H9 (cell line): ENCODE measurements at regions not wholly inside any gene's neighbourhood (a gene's known extent, or its start where the extent isn't known, plus 50 kb on each side); places are given as distances from the start of the nearest gene placed in this dataset.

ENCODE experiments used
- DNase-seq: peaks from one replicate; pipeline ENCODE4 v3.0.0-alpha.2; 2017
- H2AFZ ChIP-seq: one replicate; pipeline ENCODE4 v1.6.1; 2013; ENCODE audit warnings: mild to moderate bottlenecking, low read length, control low read depth, moderate library complexity
- H2AK5ac ChIP-seq: 2 replicates; pipeline ENCODE4 v1.6.1; 2013; ENCODE audit warnings: low read length, control low read depth, mixed read lengths; ENCODE audit not compliant: insufficient read length
- H2BK120ac ChIP-seq: one replicate; pipeline ENCODE4 v1.6.1; 2013; ENCODE audit warnings: low read depth, mild to moderate bottlenecking, low read length, control low read depth, inconsistent platforms; ENCODE audit not compliant: poor library complexity, severe bottlenecking
- H2BK12ac ChIP-seq: 2 replicates; pipeline ENCODE4 v1.6.1; 2013; ENCODE audit warnings: low read length, control low read depth, mixed read lengths, low read depth; ENCODE audit not compliant: insufficient read length
- H2BK15ac ChIP-seq: 2 replicates; pipeline ENCODE4 v1.6.1; 2013; ENCODE audit warnings: low read depth, low read length, control low read depth
- H2BK20ac ChIP-seq: one replicate; pipeline ENCODE4 v1.6.1; 2013; ENCODE audit warnings: low read depth, mild to moderate bottlenecking, low read length, control low read depth, inconsistent platforms; ENCODE audit not compliant: poor library complexity, severe bottlenecking
- H2BK5ac ChIP-seq: 2 replicates; pipeline ENCODE4 v1.6.1; 2013; ENCODE audit warnings: low read length, control low read depth, mixed read lengths; ENCODE audit not compliant: insufficient read length
- H3K14ac ChIP-seq: 2 replicates; pipeline ENCODE4 v1.6.1; 2013; ENCODE audit warnings: low read length, control low read depth; ENCODE audit not compliant: insufficient read depth
- H3K18ac ChIP-seq: 2 replicates; pipeline ENCODE4 v1.6.1; 2013; ENCODE audit warnings: low read depth, mild to moderate bottlenecking, mixed read lengths, low read length, control low read depth; ENCODE audit not compliant: insufficient read length
- H3K23ac ChIP-seq: 2 replicates; pipeline ENCODE4 v1.6.1; 2013; ENCODE audit warnings: low read length, control low read depth, mixed read lengths, low read depth; ENCODE audit not compliant: insufficient read length
- H3K23me2 ChIP-seq: 2 replicates; pipeline ENCODE4 v1.6.1; 2013; ENCODE audit warnings: low read depth, mild to moderate bottlenecking, mixed read lengths, low read length, control low read depth; ENCODE audit not compliant: insufficient read length, poor library complexity, severe bottlenecking
- H3K27ac ChIP-seq: 2 replicates; pipeline ENCODE4 v1.5.1; 2013; ENCODE audit warnings: low read length, control low read depth, mixed read lengths, low read depth; ENCODE audit not compliant: insufficient read length
- H3K27me3 ChIP-seq: 2 replicates; pipeline ENCODE4 v1.6.1; 2013; ENCODE audit warnings: low read length, control low read depth, inconsistent platforms; ENCODE audit not compliant: insufficient read depth
- H3K4ac ChIP-seq: 2 replicates; pipeline ENCODE4 v1.6.1; 2013; ENCODE audit warnings: low read depth, mild to moderate bottlenecking, control low read depth, inconsistent platforms, low read length, moderate library complexity
- H3K4me1 ChIP-seq: 2 replicates; pipeline ENCODE4 v1.6.1; 2013; ENCODE audit warnings: low read length, control low read depth, inconsistent platforms; ENCODE audit not compliant: insufficient read depth
- H3K4me2 ChIP-seq: 2 replicates; pipeline ENCODE4 v1.6.1; 2013; ENCODE audit warnings: low read length, control low read depth, mixed read lengths; ENCODE audit not compliant: insufficient read length, insufficient read depth
- H3K56ac ChIP-seq: 2 replicates; pipeline ENCODE4 v1.6.1; 2013; ENCODE audit warnings: low read depth, mild to moderate bottlenecking, mixed read lengths, low read length, control low read depth; ENCODE audit not compliant: insufficient read length
- H3K79me1 ChIP-seq: 2 replicates; pipeline ENCODE4 v1.6.1; 2013; ENCODE audit warnings: low read depth, mild to moderate bottlenecking, moderate library complexity, low read length, control low read depth, inconsistent platforms; ENCODE audit not compliant: insufficient read depth, poor library complexity, severe bottlenecking
- H3K79me2 ChIP-seq: 2 replicates; pipeline ENCODE4 v1.6.1; 2013; ENCODE audit warnings: low read length, control low read depth, inconsistent platforms; ENCODE audit not compliant: insufficient read depth
- H3K9ac ChIP-seq: 2 replicates; pipeline ENCODE4 v1.6.1; 2013; ENCODE audit warnings: low read length, control low read depth, mixed read lengths; ENCODE audit not compliant: insufficient read length; ENCODE audit errors: extremely low read depth
- H3K9me3 ChIP-seq: one replicate; pipeline ENCODE4 v1.6.1; 2013; ENCODE audit warnings: low read depth, low read length, inconsistent platforms; ENCODE audit not compliant: control insufficient read depth
- H3T11ph ChIP-seq: one replicate; pipeline ENCODE4 v1.6.1; 2013; ENCODE audit warnings: mild to moderate bottlenecking, low read length, control low read depth, inconsistent platforms
- H4K20me1 ChIP-seq: one replicate; pipeline ENCODE4 v1.6.1; 2013; ENCODE audit not compliant: control insufficient read depth, insufficient read length, insufficient read depth
- H4K5ac ChIP-seq: 2 replicates; pipeline ENCODE4 v1.6.1; 2013; ENCODE audit warnings: low read depth, mild to moderate bottlenecking, mixed read lengths, low read length, control low read depth; ENCODE audit not compliant: insufficient read length
- H4K8ac ChIP-seq: replicated peaks from 2 replicates; pipeline ENCODE4 v1.6.1; 2013; ENCODE audit warnings: low read length, control low read depth, mixed read lengths, low read depth; ENCODE audit not compliant: insufficient read length
- H4K91ac ChIP-seq: 2 replicates; pipeline ENCODE4 v1.6.1; 2013; ENCODE audit warnings: low read depth, mild to moderate bottlenecking, moderate library complexity, mixed read lengths, low read length, control low read depth; ENCODE audit not compliant: insufficient read length
- H3K27ac Mint-ChIP-seq, 3 experiments: 2 replicates in 2 of 3; 3 replicates in 1 of 3; pipeline ENCODE4 v1.8.0; 2020 to 2021; ENCODE audit warnings: mixed read lengths in 3 of 3, mild to moderate bottlenecking in 1 of 3, moderate library complexity in 1 of 3
- H3K27me3 Mint-ChIP-seq: 2 replicates; pipeline ENCODE4 v1.8.0; 2021; ENCODE audit warnings: low read depth, mild to moderate bottlenecking, moderate library complexity, mixed read lengths
- H3K36me3 Mint-ChIP-seq, 3 experiments: 2 replicates in 2 of 3; 3 replicates in 1 of 3; pipeline ENCODE4 v1.8.0; 2020 to 2021; ENCODE audit warnings: low read depth in 3 of 3, mixed read lengths in 3 of 3; ENCODE audit not compliant: insufficient read depth in 1 of 3
- H3K4me1 Mint-ChIP-seq, 2 experiments: 2 replicates each; pipeline ENCODE4 v1.8.0; 2020; ENCODE audit warnings: mixed read lengths in 2 of 2
- H3K4me3 Mint-ChIP-seq, 2 experiments: 2 replicates in 1 of 2; 3 replicates in 1 of 2; pipeline ENCODE4 v1.8.0; 2020 to 2021; ENCODE audit warnings: mild to moderate bottlenecking in 2 of 2, mixed read lengths in 2 of 2, moderate library complexity in 1 of 2
- H3K9me3 Mint-ChIP-seq, 2 experiments: 2 replicates in 1 of 2; 3 replicates in 1 of 2; pipeline ENCODE4 v1.8.0; 2020; ENCODE audit warnings: mild to moderate bottlenecking in 2 of 2, mixed read lengths in 2 of 2, moderate library complexity in 1 of 2
- WGBS: extraction: QIAGEN DNeasy Blood & Tissue Kit; methylation state at CpG from one replicate; pipeline ENCODE4 v1.1.7; 2013; ENCODE audit warnings: missing lambda C conversion rate, low lambda C conversion rate, mixed read lengths; ENCODE audit not compliant: insufficient read length; ENCODE audit errors: extremely low coverage; 5-methylcytosine and 5-hydroxymethylcytosine counted together
- TF ChIP-seq, protein P1 (sequence below): fragments of 200-600 bp; sonication (generic); conservative IDR thresholded peaks from 3 replicates; pipeline ENCODE4 v1.8.0; 2021; ENCODE audit warnings: antibody characterized with exemption, mild to moderate bottlenecking

DNA sequence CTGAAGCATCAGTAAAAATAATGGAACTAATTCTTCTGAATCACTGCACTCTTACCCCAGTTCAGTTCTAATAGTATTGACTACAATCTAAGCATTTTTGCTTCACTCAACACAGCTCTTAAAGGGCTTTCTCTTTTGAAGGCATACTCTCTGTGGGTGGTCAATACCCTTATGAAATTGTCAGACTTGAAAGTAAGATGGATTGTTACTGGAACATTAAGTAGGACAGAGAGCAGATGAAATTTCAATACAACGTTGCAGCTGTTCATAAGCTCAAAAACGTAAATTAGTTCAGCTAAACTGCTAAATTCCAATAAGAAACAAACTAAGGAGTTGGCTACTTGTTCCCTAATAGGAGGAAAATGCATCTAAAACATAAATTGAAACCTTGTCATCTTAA, 352.3 kb upstream of the TENM3 start:
- H3K27ac Mint-ChIP-seq: no peak overlapping the region
- Histone ChIP-seq H3K4ac (no peak overlapping the region), H3K4me2 (no peak overlapping the region), H2AK5ac (no peak overlapping the region), H3K27ac (no peak overlapping the region), H2BK120ac (no peak overlapping the region), H3K79me2 (no peaks in the 10 kb centered on the region), H3K56ac (no peak overlapping the region), H3K23me2 (no peaks in the 10 kb centered on the region), H4K5ac (no peak overlapping the region), H3T11ph (no peak overlapping the region), H4K91ac (no peak overlapping the region), H2BK12ac (no peak overlapping the region), H3K23ac (no peak overlapping the region), H3K14ac (no peak overlapping the region), H2AFZ (no peak overlapping the region), H4K20me1 (no peaks in the 10 kb centered on the region), H3K9ac (no peak overlapping the region), H3K4me1 (no peaks in the 10 kb centered on the region), H3K27me3 (no peaks in the 10 kb centered on the region), H2BK20ac (no peak overlapping the region), H2BK5ac (no peak overlapping the region), H3K9me3 (no peaks in the 10 kb centered on the region), H3K18ac (no peak overlapping the region), H4K8ac (no peak overlapping the region), H2BK15ac (no peak overlapping the region), H3K79me1 (no peaks in the 10 kb centered on the region)
- H3K4me1 Mint-ChIP-seq: peaks cover 2 to 4% of the 10 kb centered on the region in 2 experiments; a peak in 3 of 4 replicates
- WGBS: no CpG with 5 or more reads among the region's 2 CpGs
- no peak for DNase-seq
- no peak overlapping the region for H3K4me3 Mint-ChIP-seq
- TF ChIP-seq, protein P1, sequence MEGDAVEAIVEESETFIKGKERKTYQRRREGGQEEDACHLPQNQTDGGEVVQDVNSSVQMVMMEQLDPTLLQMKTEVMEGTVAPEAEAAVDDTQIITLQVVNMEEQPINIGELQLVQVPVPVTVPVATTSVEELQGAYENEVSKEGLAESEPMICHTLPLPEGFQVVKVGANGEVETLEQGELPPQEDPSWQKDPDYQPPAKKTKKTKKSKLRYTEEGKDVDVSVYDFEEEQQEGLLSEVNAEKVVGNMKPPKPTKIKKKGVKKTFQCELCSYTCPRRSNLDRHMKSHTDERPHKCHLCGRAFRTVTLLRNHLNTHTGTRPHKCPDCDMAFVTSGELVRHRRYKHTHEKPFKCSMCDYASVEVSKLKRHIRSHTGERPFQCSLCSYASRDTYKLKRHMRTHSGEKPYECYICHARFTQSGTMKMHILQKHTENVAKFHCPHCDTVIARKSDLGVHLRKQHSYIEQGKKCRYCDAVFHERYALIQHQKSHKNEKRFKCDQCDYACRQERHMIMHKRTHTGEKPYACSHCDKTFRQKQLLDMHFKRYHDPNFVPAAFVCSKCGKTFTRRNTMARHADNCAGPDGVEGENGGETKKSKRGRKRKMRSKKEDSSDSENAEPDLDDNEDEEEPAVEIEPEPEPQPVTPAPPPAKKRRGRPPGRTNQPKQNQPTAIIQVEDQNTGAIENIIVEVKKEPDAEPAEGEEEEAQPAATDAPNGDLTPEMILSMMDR: no peak
- no peaks in the 10 kb centered on the region for H3K27me3 Mint-ChIP-seq
- 0 out of 5 replicates have a peak, but pooled peaks cover 0 to 1% of the 10 kb centered on the region in 2 experiments for H3K9me3 Mint-ChIP-seq
- no peaks in the 10 kb centered on the region for H3K36me3 Mint-ChIP-seq
